Trophoblast cell (in vitro differentiated cells and primary cell): ENCODE measurements at regions not wholly inside any gene's neighbourhood (a gene's known extent, or its start where the extent isn't known, plus 50 kb on each side); places are given as distances from the start of the nearest gene placed in this dataset.

Experiments
- DNase-seq, 2 donors: peaks; one replicate each; pipeline ENCODE4 v3.0.0-alpha.2; 2016
- H2AFZ ChIP-seq: 2 replicates; pipeline ENCODE4 v1.6.1; 2013; ENCODE audit warnings: low read length, moderate library complexity, mild to moderate bottlenecking; ENCODE audit not compliant: insufficient read depth, poor library complexity
- H2AK5ac ChIP-seq: 2 replicates; pipeline ENCODE4 v1.6.1; 2013; ENCODE audit warnings: mild to moderate bottlenecking, low read length
- H2BK120ac ChIP-seq: 2 replicates; pipeline ENCODE4 v1.6.1; 2013; ENCODE audit warnings: low read length, mild to moderate bottlenecking, moderate library complexity; ENCODE audit not compliant: insufficient read depth, poor library complexity
- H2BK12ac ChIP-seq: 2 replicates; pipeline ENCODE4 v1.6.1; 2013; ENCODE audit warnings: mild to moderate bottlenecking, low read length, moderate library complexity
- H2BK5ac ChIP-seq: 2 replicates; pipeline ENCODE4 v1.6.1; 2013; ENCODE audit warnings: low read length, low read depth, moderate library complexity, mild to moderate bottlenecking; ENCODE audit not compliant: poor library complexity
- H3K14ac ChIP-seq: 2 replicates; pipeline ENCODE4 v1.6.1; 2013; ENCODE audit warnings: mild to moderate bottlenecking, low read length
- H3K18ac ChIP-seq: 2 replicates; pipeline ENCODE4 v1.6.1; 2013; ENCODE audit warnings: mild to moderate bottlenecking, low read length
- H3K23ac ChIP-seq: 2 replicates; pipeline ENCODE4 v1.6.1; 2013; ENCODE audit warnings: low read length
- H3K27ac ChIP-seq: 2 replicates; pipeline ENCODE4 v1.5.1; 2013; ENCODE audit warnings: low read depth, mild to moderate bottlenecking, inconsistent platforms, low read length, moderate library complexity
- H3K27me3 ChIP-seq: 2 replicates; pipeline ENCODE4 v1.6.1; 2013; ENCODE audit warnings: inconsistent platforms, mild to moderate bottlenecking, low read length, moderate library complexity; ENCODE audit not compliant: insufficient read depth
- H3K36me3 ChIP-seq, 2 experiments: 1 replicate in 1 of 2; 2 replicates in 1 of 2; pipeline ENCODE4 v1.6.1; 2013; ENCODE audit warnings: low read length in 2 of 2, mild to moderate bottlenecking in 2 of 2, moderate library complexity in 1 of 2; ENCODE audit not compliant: insufficient read depth in 2 of 2, control insufficient read depth in 1 of 2
- H3K4ac ChIP-seq: 2 replicates; pipeline ENCODE4 v1.6.1; 2013; ENCODE audit warnings: low read depth, mild to moderate bottlenecking, low read length, moderate library complexity
- H3K4me1 ChIP-seq, 2 experiments: 1 replicate in 1 of 2; 2 replicates in 1 of 2; pipeline ENCODE4 v1.6.1; 2013; ENCODE audit warnings: low read length in 2 of 2, mild to moderate bottlenecking in 2 of 2, moderate library complexity in 1 of 2; ENCODE audit not compliant: insufficient read depth in 2 of 2, control insufficient read depth in 1 of 2
- H3K4me2 ChIP-seq: 2 replicates; pipeline ENCODE4 v1.6.1; 2013; ENCODE audit warnings: inconsistent platforms, mild to moderate bottlenecking, low read length, moderate library complexity
- H3K4me3 ChIP-seq: 2 replicates; pipeline ENCODE4 v1.5.1; 2013; ENCODE audit warnings: mild to moderate bottlenecking, low read depth, low read length, inconsistent platforms
- H3K79me1 ChIP-seq: one replicate; pipeline ENCODE4 v1.6.1; 2013; ENCODE audit warnings: low read length
- H3K79me2 ChIP-seq: 2 replicates; pipeline ENCODE4 v1.6.1; 2013; ENCODE audit warnings: low read length, mild to moderate bottlenecking; ENCODE audit not compliant: control insufficient read depth, insufficient read depth, poor library complexity
- H3K9ac ChIP-seq: 2 replicates; pipeline ENCODE4 v1.6.1; 2013; ENCODE audit warnings: mild to moderate bottlenecking, low read length
- H3K9me3 ChIP-seq: 2 replicates; pipeline ENCODE4 v1.6.1; 2013; ENCODE audit warnings: low read depth, mild to moderate bottlenecking, control low read depth, inconsistent platforms, low read length; ENCODE audit not compliant: insufficient read depth
- H4K12ac ChIP-seq: 2 replicates; pipeline ENCODE4 v1.6.1; 2013; ENCODE audit warnings: low read depth, mild to moderate bottlenecking, low read length, moderate library complexity
- H4K8ac ChIP-seq: 2 replicates; pipeline ENCODE4 v1.6.1; 2013; ENCODE audit warnings: low read depth, mild to moderate bottlenecking, low read length, moderate library complexity
- H4K91ac ChIP-seq: one replicate; pipeline ENCODE4 v1.6.1; 2013; ENCODE audit warnings: low read depth, mild to moderate bottlenecking, low read length, moderate library complexity
- WGBS: extraction: QIAGEN DNeasy Blood & Tissue Kit; methylation state at CpG from one replicate; pipeline ENCODE4 v1.1.7; 2013; ENCODE audit warnings: missing lambda C conversion rate; ENCODE audit not compliant: insufficient read length, insufficient coverage; ENCODE audit errors: extremely low coverage; 5-methylcytosine and 5-hydroxymethylcytosine counted together

GRCh38 chr5:61272688-61273087 is 59.4 kb upstream of the ZSWIM6 start:
- Histone ChIP-seq H4K8ac (no peak overlapping the region), H3K4me1 (peaks cover 4 to 10% of the 10 kb centered on the region in 2 experiments), H3K4me3 (no peak overlapping the region), H2BK12ac (no peak overlapping the region), H2AK5ac (no peak overlapping the region), H3K79me1 (peaks cover 3% of the 10 kb centered on the region), H3K9me3 (no peaks in the 10 kb centered on the region), H3K9ac (no peak overlapping the region), H2BK120ac (no peak overlapping the region), H3K14ac (no peak overlapping the region), H3K27me3 (no peaks in the 10 kb centered on the region), H2AFZ (no peak overlapping the region), H3K79me2 (no peaks in the 10 kb centered on the region), H3K18ac (no peak overlapping the region), H2BK5ac (no peak overlapping the region), H3K36me3 (no peaks in the 10 kb centered on the region), H4K91ac (no peak overlapping the region), H4K12ac (no peak overlapping the region), H3K4me2 (no peak overlapping the region), H3K27ac (no peak overlapping the region), H3K4ac (no peak overlapping the region), H3K23ac (no peak overlapping the region)
- WGBS, result no CpG with 5 or more reads among the region's 2 CpGs
- DNase-seq, result no peak

- DNase-seq, result peak in 1 of 2 donors; percentile 6
- H3K9me3 ChIP-seq, result no peaks in the 10 kb centered on the region
- no peak overlapping the region for H3K18ac ChIP-seq
- no peaks in the 10 kb centered on the region for H3K27me3 ChIP-seq
- no peak overlapping the region for H4K91ac ChIP-seq
- no peak overlapping the region for H3K4me3 ChIP-seq
- H3K4me1 ChIP-seq, result peaks cover 4 to 10% of the 10 kb centered on the region in 2 experiments
- H3K36me3 ChIP-seq, result no peaks in the 10 kb centered on the region
- H2BK120ac ChIP-seq, result no peak overlapping the region
- H2AFZ ChIP-seq, result no peak overlapping the region
- H3K4me2 ChIP-seq, result no peak overlapping the region
- H3K27ac ChIP-seq, result no peak overlapping the region
- H3K23ac ChIP-seq, result no peak overlapping the region
- H3K9ac ChIP-seq, result no peak overlapping the region
- no peak overlapping the region for H4K8ac ChIP-seq
- no peak overlapping the region for H3K14ac ChIP-seq
- H2AK5ac ChIP-seq, result no peak overlapping the region
- no peak overlapping the region for H4K12ac ChIP-seq
- WGBS, result no CpG with 5 or more reads among the region's 1 CpG
- no peaks in the 10 kb centered on the region for H3K79me2 ChIP-seq
- no peak overlapping the region for H3K4ac ChIP-seq
- no peak overlapping the region for H2BK5ac ChIP-seq
- peaks cover 3% of the 10 kb centered on the region for H3K79me1 ChIP-seq
- H2BK12ac ChIP-seq, result no peak overlapping the region
Observed at GRCh38 chr5:61273279-61273975, 58.6 kb upstream of the ZSWIM6 start.

GRCh38 chr5:61274511-61274911 is 57.5 kb upstream of the ZSWIM6 start:
- H3K18ac ChIP-seq, result no peak overlapping the region
- no peak overlapping the region for H2AFZ ChIP-seq
- H3K14ac ChIP-seq, result no peak overlapping the region
- no peak overlapping the region for H3K27ac ChIP-seq
- H3K79me2 ChIP-seq, result no peaks in the 10 kb centered on the region
- no peaks in the 10 kb centered on the region for H3K9me3 ChIP-seq
- no peak overlapping the region for H3K4ac ChIP-seq
- H3K23ac ChIP-seq, result no peak overlapping the region
- H2BK5ac ChIP-seq, result no peak overlapping the region
- H3K79me1 ChIP-seq, result peaks cover 3% of the 10 kb centered on the region
- peaks cover 4 to 10% of the 10 kb centered on the region in 2 experiments for H3K4me1 ChIP-seq
- H2BK120ac ChIP-seq, result no peak overlapping the region
- no peak overlapping the region for H2AK5ac ChIP-seq
- H2BK12ac ChIP-seq, result no peak overlapping the region
- H3K36me3 ChIP-seq, result no peaks in the 10 kb centered on the region
- no peak overlapping the region for H3K9ac ChIP-seq
- no peak overlapping the region for H3K4me3 ChIP-seq
- no peak overlapping the region for H4K91ac ChIP-seq
- no peak overlapping the region for H3K4me2 ChIP-seq
- H3K27me3 ChIP-seq, result no peaks in the 10 kb centered on the region
- H4K12ac ChIP-seq, result no peak overlapping the region
- peak in 1 of 2 donors; percentile 81 for DNase-seq
- H4K8ac ChIP-seq, result no peak overlapping the region

GRCh38 chr5:61275841-61276240 is 56.2 kb upstream of the ZSWIM6 start:
- no peak overlapping the region for H2BK120ac ChIP-seq
- peaks cover 6% of the 10 kb centered on the region in 2 experiments for H3K4me1 ChIP-seq
- H3K4ac ChIP-seq, result no peak overlapping the region
- H4K12ac ChIP-seq, result no peak overlapping the region
- no peak overlapping the region for H3K18ac ChIP-seq
- no CpG with 5 or more reads among the region's 8 CpGs for WGBS
- no peak overlapping the region for H3K4me2 ChIP-seq
- H2AK5ac ChIP-seq, result no peak overlapping the region
- H3K23ac ChIP-seq, result no peak overlapping the region
- no peak overlapping the region for H4K8ac ChIP-seq
- H3K79me1 ChIP-seq, result peaks cover 3% of the 10 kb centered on the region
- no peaks in the 10 kb centered on the region for H3K79me2 ChIP-seq
- H2BK12ac ChIP-seq, result no peak overlapping the region
- H3K36me3 ChIP-seq, result no peaks in the 10 kb centered on the region
- H3K14ac ChIP-seq, result no peak overlapping the region
- no peak overlapping the region for H3K9ac ChIP-seq
- no peak overlapping the region for H2AFZ ChIP-seq
- no peaks in the 10 kb centered on the region for H3K9me3 ChIP-seq
- H3K27ac ChIP-seq, result no peak overlapping the region
- no peak overlapping the region for H3K4me3 ChIP-seq
- no peak overlapping the region for H4K91ac ChIP-seq
- peak; percentile 31 to 46 for DNase-seq
- H3K27me3 ChIP-seq, result no peaks in the 10 kb centered on the region
- H2BK5ac ChIP-seq, result no peak overlapping the region
